Panc1 (cell line): ENCODE measurements at regions not wholly inside any gene's neighbourhood (a gene's known extent, or its start where the extent isn't known, plus 50 kb on each side); places are given as distances from the start of the nearest gene placed in this dataset.

Experiments
- CTCF ChIP-seq: fragments of 450-650 bp; IDR thresholded peaks from 2 replicates; pipeline ENCODE4 v1.5.1; 2017; ENCODE audit warnings: mild to moderate bottlenecking
- POLR2AphosphoS5 ChIP-seq: IDR thresholded peaks from 2 replicates; pipeline ENCODE4 v1.6.1; 2012; ENCODE audit warnings: mild to moderate bottlenecking, low read depth, low read length, moderate library complexity
- SIN3A ChIP-seq: IDR thresholded peaks from 2 replicates; pipeline ENCODE4 v1.6.1; 2012; ENCODE audit warnings: low read depth, mild to moderate bottlenecking, low read length, moderate library complexity, borderline replicate concordance; ENCODE audit not compliant: insufficient read depth

- TF ChIP-seq CTCF (no peak), SIN3A (no peak), POLR2AphosphoS5 (no peak)
Measured at GRCh38 chr2:7324706-7325105, 407.5 kb downstream of the RNF144A start.
